Activated T-cell treated with anti-CD3 and anti-CD28 coated beads for 1 hour (primary cell): ENCODE measurements at regions not wholly inside any gene's neighbourhood (a gene's known extent, or its start where the extent isn't known, plus 50 kb on each side); places are given as distances from the start of the nearest gene placed in this dataset.
"Not testable (repeated sequence)": the region's sequence is repeated elsewhere in the genome, so short reads cannot be mapped to it uniquely, and the experiment has no call there.

Experiments
- DNase-seq: peaks from one replicate; pipeline ENCODE4 v3.0.0-alpha.2; 2020; ENCODE audit warnings: low read depth

DNA sequence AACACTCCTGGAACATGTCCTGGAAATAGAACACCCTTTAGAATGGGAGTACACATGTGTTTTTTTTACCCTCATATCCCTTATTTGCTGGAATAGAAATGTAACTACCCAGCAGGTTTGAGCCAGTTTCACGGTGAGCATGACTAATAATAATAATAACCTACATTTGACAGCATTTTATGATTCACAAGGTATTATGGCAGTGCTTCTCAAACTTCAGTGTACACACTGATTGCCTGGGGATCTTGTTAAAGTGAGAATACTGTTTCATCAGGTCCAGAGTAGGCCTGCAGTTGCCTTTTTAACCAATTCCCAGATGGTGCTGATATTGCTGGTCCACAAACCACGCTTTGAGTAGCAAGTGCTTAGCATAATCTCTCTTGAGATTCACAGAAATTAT, 63.9 kb downstream of the NFKBIZ start:
- DNase-seq: no peak

DNA sequence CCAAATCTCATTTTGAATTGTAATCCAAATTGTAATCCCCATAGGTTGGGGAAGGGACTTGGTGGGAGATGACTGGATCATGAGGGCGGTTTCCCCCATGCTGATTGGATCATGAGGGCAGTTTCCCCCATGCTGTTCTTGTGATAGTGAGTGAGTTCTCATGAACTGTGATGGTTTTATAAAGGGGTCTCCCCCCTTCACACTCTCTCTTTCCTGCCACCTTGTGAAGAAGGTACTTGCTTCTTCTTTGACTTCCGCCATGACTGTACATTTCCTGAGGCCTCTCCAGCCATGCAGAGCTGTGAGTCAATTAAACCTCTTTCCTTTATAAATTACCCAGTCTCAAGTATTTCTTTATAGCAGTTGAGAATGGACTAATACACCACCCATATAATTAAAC, 68.4 kb downstream of the NFKBIZ start:
- not testable (repeated sequence) for DNase-seq

DNA sequence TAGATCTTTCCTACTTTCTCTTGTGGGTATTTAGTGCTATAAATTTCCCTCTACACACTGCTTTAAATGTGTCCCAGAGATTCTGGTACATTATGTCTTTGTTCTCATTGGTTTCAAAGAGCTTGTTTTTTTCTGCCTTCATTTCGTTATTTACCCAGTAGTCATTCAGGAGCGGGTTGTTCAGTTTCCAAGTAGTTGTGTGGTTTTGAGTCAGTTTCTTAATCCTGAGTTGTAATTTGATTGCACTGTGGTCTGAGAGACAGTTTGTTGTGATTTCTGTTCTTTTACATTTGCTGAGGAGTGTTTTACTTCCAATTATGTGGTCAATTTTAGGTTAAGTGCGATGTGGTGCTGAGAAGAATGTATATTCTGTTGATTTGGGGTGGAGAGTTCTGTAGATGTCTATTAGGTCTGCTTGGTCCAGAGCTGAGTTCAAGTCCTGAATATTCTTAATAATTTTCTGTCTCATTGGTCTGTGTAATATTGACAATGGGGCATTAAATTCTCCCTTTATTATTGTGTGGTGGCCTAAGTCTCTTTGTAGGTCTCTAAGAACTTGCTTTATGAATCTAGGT, 72.9 kb downstream of the NFKBIZ start:
- DNase-seq: not testable (repeated sequence)

DNA sequence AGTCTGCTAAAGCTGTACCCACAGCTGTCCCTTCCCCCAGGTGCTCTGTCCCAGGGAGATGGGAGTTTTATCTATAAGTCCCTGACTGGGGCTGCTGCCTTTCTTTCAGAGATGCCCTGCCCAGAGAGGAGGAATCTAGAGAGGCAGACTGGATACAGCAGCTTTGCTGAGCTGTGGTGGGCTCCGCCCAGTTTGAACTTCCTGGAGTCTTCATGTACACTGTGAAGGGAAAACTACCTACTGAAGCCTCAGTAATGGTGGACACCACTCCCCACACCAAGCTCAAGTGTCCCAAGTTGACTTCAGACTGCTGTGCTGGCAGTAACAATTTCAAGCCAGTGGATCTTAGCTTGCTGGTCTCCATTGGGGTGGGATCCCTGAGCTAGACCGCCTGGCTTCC, 75.3 kb downstream of the NFKBIZ start:
- not testable (repeated sequence) for DNase-seq

DNA sequence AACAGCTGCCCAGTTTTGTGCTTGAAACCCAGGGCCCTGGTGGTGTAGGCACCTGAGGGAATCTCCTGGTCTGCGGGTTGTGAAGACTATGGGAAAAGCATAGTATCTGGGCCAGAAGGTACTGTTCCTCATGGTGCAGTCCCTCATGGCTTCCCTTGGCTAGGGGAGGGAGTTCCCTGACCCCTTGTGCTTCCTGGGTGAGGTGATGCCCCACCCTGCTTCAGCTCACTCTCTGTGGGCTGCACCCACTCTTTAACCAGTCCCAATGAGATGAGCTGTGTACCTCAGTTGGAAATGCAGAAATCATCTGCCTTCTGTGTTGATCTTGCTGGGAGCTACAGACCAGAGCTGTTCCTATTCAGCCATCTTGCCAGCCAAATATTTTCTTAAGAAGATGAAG, 75.8 kb downstream of the NFKBIZ start:
- DNase-seq: not testable (repeated sequence)

DNA sequence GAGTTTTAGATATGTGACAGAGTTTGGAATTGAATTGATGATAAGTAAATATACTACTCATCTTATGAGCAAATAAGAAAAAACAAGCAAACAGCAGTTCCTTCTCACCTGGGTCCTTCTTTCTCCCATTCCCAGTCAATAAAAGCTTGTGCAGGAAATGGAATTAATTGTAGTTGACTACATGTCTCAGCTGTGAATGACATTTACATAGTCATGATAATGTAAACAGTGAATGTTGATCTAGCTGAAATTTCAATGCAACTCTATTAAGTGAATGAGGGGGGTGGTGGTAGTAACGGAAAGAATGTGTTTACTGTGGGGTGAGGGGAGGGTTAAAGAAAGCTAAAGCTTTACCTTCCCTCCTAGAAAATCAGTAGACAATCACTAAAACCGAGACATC, 76.2 kb downstream of the NFKBIZ start:
- no peak for DNase-seq

DNA sequence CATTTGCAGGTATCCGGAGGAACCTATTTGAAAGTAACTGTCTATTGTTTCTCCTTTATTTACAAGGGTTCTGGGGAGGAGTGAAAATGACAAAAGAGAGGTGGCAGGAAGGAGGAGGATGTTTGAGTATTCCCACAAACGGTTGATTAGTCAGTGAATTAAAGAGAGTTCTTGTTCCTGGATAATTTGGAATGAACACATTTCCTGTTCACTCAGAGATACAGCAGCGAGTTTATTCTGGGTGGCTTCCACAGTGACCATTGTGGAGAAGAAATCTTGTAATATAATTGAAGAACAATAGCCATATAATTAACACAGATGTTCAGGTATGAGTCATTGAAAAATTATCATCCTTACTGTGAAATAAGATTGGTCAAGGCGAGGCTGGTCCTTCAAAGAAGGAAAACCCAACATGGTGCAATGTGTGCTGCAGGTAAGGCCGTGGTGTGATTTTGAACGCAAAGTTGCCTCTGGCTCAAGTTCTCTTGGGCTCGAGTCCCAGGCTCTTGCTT, 77.3 kb downstream of the NFKBIZ start:
- no peak for DNase-seq

DNA sequence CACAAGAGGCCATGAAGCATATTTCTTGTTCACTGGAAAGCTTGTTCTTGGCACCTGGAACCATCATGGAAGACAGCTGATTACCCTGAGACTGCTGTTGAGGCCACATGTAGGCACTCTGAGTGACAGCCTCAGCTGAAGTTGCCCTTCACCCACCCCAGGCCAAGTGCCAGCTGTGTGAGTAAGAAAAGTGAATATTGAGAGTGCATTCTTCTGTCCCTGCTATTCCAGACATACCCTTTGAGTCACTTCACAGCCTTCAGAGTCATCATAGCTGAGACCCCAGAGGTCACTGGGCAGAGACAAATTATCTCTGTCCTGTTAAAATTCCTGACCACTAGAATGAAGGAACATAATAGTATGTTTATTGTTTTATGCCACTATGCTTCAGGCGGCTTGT, 79.6 kb downstream of the NFKBIZ start:
- no peak for DNase-seq

DNA sequence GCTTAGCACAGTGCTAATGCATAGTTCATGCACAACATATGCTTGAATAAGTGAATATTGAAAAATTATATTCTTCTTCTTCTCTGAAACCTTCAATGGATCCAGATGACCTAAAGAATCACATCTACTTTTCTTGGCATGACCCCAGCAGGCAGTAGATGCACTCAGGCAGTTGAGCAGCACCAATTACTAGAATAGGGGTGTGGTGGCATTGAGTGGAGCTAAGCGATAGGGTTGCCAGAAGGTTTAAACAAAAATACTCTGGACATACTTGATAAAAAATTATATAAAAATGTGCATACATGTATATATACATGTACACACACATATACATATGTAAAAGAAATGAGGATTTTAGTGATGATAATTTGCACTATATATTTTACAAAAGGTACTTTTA, 81.8 kb downstream of the NFKBIZ start:
- DNase-seq: no peak

DNA sequence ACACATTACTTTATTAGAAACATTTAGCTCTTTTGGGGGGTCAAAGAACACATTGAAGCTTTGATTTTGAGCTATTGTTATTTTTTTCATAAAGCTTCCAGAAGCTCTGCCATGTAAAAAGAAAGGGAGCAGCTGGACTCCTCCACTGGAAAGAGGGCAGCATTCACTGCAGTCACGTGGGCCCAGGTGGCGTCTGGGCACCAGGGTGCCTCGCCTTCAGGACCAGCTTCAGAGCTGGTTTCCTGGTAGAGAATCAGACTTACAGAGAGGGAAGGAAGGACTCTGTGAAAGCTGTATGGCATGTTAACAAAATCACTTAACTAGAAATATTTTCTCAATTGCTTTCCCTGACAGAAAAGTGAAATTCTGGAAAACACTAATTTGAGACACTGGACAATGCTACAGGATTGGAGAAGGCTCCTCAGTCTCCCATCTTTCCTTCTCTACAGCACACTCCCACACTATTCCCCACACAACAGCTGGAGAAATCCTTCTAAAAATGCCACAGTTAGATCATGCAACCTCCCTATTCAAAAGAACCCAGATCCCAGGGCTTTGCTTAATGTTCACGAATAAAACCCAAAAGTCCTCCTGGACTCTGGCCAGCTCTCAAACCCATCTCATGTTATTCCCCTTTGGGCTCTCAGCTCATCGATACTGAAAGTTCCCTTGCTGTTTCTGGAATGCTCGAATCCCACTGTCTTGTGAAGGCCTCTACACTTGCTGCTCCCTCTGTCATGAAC, 83.2 kb downstream of the NFKBIZ start:
- no peak for DNase-seq

DNA sequence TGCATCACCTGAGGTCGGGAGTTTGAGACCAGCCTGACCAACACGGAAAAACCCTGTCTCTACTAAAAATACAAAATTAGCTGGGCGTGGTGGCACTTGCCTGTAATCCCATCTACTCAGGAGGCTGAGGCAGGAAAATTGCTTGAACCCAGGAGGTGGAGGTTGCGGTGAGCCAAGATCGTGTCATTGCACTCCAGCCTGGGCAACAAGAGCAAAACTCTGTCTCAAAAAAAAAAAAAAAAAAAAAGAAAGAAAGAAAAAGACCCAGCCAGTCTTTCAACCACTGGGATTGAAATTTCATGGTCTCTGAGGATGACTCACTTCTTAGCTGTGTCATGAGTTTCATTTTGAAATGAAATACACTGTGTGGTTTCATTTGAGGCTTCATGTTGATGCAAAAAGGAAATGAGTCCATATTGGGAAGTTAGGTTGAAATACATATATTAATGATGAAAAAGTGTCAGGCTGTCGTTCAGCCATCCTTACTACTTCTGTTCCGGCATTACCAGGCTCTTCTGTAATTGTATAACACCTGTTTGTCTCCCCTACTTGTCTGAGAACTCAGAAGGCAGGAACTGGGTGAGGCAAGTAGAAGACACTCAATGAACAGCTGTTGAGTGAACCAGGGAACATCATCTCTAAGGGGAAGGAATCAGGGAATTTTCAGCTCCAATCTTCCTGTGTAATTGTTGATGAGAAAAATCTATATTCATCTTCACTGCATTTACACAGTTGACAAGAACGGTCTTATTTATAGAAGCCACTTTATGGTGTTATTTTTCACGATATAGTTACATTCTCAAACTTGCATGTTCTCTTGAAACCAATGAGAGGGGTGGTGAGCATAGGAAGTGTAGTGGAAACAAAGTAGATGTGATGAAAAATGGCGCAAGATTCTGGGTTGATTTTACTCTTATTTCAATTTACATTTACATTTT, 87.4 kb downstream of the NFKBIZ start:
- DNase-seq: no peak

DNA sequence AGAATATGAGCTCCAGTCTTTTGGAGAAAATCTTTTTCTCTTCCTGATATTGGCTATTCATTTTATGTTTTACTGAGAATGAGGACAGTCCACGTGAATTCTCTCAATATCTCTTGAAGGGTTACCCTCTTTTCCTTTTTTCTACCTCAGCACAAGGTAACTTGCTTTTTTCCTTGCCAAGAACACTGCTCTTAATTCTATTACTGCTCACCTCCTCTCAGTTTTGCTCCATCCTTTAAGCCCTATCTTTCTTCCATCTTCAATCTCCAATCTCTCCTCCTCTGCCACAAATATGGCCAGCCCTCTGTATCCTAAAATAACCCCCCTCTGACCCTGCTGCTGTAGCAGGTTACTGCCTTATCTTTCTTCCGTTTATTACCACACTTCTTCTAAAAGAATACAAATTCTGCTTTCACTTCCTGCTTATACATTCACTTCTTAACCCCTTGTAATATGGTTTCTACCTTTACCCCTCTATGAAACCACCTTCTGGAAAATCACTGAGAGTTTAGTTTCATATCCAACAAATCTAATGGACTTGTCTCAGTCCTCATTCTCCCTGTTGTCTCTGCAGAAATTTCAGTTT, 89.0 kb downstream of the NFKBIZ start:
- no peak for DNase-seq

DNA sequence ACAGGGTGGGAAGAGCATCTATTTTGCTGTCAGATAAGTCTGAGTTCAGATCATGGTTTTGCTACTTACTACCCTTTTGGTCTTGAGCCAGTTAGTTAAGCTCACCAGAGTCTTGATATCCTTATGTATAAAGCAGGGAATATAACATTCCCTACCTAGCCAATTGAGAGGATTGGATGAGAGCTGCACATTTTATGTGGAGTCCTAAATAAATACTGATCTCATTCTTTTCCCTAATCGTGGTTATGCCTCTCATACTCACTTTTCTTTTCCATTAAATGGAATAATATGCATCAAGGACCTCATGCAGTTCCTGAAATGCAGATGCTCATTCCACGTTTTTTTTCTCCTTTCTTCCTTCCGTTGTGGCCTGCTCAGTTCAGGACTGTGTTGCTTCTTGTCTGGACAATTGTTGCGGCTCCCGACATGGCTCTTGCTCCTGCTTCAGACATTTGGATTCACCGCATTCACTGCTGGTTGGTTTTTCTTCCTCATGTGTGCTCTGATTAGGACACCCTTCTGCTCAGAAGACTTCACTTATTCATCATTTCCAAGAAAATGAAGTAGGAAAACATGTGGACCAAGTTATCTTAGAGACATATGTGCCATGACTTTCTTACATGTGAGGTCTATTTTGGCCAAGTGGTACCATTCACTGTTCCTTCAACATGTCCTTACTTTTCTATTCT, 90.2 kb downstream of the NFKBIZ start:
- DNase-seq: no peak

DNA sequence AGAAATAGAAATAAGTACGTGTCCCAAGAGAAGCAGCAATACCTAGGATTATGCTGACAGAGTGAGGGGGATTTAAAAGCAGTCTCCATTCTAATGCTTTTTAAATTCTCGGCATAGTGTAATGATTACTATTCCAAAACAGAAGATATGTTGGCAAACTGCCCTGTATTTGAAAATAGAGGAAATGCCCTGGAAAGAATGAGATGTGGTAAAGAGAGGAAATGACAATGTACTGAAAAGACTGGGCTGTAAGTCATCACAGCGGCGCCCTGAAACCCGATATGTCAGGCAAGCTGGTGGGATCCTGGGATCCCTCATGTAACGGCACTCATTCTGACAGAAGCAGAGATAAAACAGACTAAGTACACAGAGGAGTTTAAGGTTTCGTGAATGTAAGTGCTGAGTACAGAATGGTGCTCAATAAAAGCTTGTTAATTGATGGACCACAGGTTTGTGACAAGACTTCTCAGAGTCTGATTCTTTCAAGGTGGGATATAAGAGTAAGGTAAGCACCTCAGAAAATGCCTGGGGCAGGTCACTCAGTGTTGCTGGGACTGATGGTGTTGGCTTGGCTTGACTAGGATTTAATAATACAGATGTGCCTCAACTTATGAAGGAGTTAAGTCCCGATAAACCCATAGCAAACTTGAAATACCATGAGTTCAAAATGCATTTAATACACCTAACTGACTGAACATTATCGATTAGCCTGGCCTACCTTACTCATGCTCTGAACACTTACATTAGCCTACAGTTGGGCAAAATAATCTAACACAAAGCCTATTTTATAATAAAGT, 91.4 kb downstream of the NFKBIZ start:
- DNase-seq: no peak

DNA sequence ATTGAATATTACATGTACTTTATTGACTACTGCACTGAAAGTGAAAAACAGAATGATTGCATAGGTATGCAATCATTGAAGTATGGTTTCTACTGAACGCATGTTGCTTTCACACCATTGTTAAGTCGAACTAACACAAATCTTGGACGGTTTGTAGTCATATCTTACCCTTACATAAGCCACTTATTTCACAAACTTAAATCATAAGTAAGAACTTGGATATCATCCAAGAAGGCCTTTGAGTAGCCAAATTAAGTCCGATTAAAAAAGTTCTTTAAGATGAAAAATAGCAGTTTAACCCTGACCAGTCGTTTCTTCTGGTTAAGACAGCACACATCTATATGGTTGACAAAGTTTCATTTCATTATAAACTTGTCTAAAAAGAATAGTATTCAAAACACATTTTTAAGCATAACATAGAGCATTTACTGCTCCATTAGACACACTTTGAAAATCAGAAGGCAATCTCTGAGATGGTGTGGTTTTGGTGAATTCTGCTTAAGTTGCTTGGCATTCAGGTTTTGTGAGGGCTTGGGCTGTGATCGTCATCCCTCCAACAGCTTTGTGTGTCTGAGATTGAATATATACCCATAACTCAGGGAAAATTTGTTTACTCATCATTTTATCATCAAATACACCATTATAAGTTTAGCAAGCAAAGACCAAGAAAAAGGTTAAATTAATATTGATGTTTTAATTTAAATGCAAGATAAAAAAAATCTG, 92.2 kb downstream of the NFKBIZ start:
- no peak for DNase-seq

DNA sequence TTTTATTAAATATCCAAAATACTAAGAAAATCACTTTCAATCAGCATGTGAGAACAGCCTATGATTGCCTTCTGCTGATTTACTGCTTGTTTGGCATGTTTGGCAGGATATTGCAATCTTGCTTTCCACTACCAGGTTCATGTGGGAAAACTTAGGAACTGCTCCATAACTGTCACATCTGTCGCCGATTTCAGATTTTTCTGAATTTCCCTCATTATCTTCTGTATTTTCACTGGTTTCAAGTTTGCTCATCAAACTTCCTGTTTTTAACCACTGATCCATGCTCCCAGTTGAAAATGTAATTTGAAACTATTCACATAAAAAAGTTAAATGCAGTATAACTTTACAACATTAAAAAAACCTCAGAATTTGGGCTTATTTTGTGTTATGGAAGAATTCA, 93.0 kb downstream of the NFKBIZ start:
- DNase-seq: no peak

DNA sequence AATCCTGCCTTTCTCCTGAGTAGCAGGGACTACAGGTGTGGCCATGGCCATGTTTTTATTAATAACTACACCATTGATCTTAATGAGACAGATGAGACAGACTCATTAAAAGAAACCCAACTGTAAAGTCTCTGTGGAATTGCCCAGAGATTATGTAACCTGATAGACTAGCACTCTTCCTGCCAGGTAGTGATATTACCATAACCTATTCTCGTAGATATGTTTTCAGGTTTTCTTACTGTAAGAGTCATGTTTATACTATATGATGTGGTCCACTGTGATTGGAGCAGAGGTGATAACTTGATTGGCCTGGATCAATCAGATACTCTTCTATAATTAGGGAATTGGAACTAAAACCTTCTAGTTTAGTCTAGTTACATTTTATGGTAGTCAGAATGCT, 93.7 kb downstream of the NFKBIZ start:
- DNase-seq: no peak

DNA sequence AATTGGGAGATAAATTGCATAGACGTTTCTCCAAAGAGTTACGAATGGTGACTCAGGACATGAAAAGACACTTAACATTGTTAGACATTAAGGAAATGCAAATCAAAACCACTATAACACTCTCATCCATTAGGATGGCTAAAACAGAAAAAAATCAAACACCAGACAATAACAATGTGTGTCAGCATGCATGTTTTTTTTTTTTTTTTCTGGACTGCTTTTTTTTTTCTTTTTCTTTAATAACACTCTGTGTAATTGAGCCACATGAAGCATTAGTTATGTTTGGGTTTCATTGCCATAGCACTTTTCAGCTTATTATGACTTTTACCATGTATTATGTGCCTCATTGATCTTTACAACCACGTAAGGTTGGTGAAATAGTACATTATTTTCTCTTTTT, 95.0 kb downstream of the NFKBIZ start:
- no peak for DNase-seq

DNA sequence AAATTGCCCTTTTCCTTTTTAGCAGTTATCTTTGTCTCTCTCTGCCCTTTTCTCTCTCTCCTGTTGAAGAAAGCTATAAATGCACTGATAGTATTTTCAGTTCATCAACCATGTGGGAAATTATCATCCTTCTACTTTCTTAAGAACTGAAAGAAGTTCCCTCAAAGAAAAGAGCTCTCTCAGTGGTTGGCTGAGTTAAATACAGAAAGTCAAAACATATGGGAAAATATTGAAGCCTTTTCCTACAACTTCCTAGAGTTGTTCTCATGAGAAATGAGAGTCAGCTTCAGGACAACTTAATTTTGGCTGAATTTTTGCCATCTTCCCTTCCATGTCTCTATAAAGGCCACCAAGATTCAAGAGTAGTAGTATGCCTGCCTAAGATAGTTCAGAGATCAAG, 96.7 kb downstream of the NFKBIZ start:
- no peak for DNase-seq

DNA sequence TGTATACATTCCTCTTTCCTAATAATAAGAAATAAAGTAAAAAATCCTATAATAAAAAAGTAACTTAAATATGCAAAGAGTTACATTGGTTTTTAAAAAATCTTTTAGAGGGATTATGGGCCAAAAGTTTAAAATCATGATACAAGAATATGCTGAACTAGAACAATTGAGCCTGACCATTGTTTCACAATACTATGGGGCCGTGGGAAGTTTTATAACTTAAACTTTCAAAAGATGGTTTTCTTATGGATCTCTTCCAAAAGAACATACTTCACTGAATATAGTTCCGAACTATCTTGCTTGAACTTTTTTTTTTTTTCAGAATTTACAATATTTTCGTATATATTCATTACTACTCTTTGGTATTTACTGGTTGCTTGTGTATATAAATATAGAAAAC, 97.6 kb downstream of the NFKBIZ start:
- DNase-seq: no peak
